Erythroblast (primary cell): ENCODE measurements at regions not wholly inside any gene's neighbourhood (a gene's known extent, or its start where the extent isn't known, plus 50 kb on each side); places are given as distances from the start of the nearest gene placed in this dataset.

Experiments
- GATA1 ChIP-seq: IDR thresholded peaks from 2 replicates; pipeline ENCODE4 v1.6.1; 2011; ENCODE audit warnings: low read depth, mild to moderate bottlenecking, control low read depth, low read length, moderate library complexity
- POLR2A ChIP-seq: IDR thresholded peaks from 2 replicates; pipeline ENCODE4 v1.6.1; 2011; ENCODE audit warnings: mild to moderate bottlenecking, low read length

GRCh38 chr5:34555699-34556508 is 100.2 kb upstream of the RAI14 start:
- TF ChIP-seq POLR2A (no peak), GATA1 (no peak)
